NCI-H1436 (cell line): ENCODE measurements at regions not wholly inside any gene's neighbourhood (a gene's known extent, or its start where the extent isn't known, plus 50 kb on each side); places are given as distances from the start of the nearest gene placed in this dataset.

Experiments
- DNase-seq: peaks from one replicate; lab custom pipeline; 2025; lab: John Stamatoyannopoulos, UW

- DNase-seq: no peak
Observed at GRCh38 chr21:24336491-24336890, 1270.8 kb downstream of the MRPL39 start.

GRCh38 chr21:24323536-24323935 lies 1283.7 kb downstream of the MRPL39 start:
- DNase-seq: no peak

- no peak for DNase-seq
Observed at GRCh38 chr21:24316277-24316922, 1290.9 kb downstream of the MRPL39 start.

GRCh38 chr21:24310788-24311187 lies 1296.5 kb downstream of the MRPL39 start:
- DNase-seq: no peak

- no peak for DNase-seq
Observed at GRCh38 chr21:24308183-24308582, 1299.1 kb downstream of the MRPL39 start.

GRCh38 chr21:24302400-24302799 lies 1304.9 kb downstream of the MRPL39 start:
- DNase-seq: no peak

- DNase-seq: no peak
Observed at GRCh38 chr21:24298040-24298439, 1309.2 kb downstream of the MRPL39 start.

GRCh38 chr21:24294171-24294570 lies 1313.1 kb downstream of the MRPL39 start:
- no peak for DNase-seq

- peak; percentile 74 for DNase-seq
Observed at GRCh38 chr21:24290151-24290833, 1317.0 kb downstream of the MRPL39 start.

- DNase-seq: peak; percentile 78
Observed at GRCh38 chr21:24289539-24289938, 1317.7 kb downstream of the MRPL39 start.

GRCh38 chr21:24280596-24280995 lies 1326.7 kb downstream of the MRPL39 start:
- no peak for DNase-seq

- DNase-seq: no peak
Observed at GRCh38 chr21:24278711-24279110, 1328.6 kb downstream of the MRPL39 start.

GRCh38 chr21:24276204-24276603 lies 1331.1 kb downstream of the MRPL39 start:
- DNase-seq: peak; percentile 23

- DNase-seq: no peak
Observed at GRCh38 chr21:24275616-24276015, 1331.7 kb downstream of the MRPL39 start.

- no peak for DNase-seq
Observed at GRCh38 chr21:24272521-24272938, 1334.8 kb downstream of the MRPL39 start.

GRCh38 chr21:24265987-24266386 lies 1341.3 kb downstream of the MRPL39 start:
- DNase-seq: no peak

- no peak for DNase-seq
Observed at GRCh38 chr21:24260751-24261150, 1346.5 kb downstream of the MRPL39 start.

- DNase-seq: no peak
Observed at GRCh38 chr21:24259241-24259640, 1348.0 kb downstream of the MRPL39 start.

GRCh38 chr21:24255591-24255990 lies 1351.7 kb downstream of the MRPL39 start:
- no peak for DNase-seq

GRCh38 chr21:24225431-24225830 lies 1381.8 kb downstream of the MRPL39 start:
- DNase-seq: no peak

GRCh38 chr21:24224422-24224821 lies 1382.9 kb downstream of the MRPL39 start:
- DNase-seq: peak; percentile 3

GRCh38 chr21:24223624-24224023 lies 1383.7 kb downstream of the MRPL39 start:
- no peak for DNase-seq

- DNase-seq: no peak
Observed at GRCh38 chr21:24222676-24223075, 1384.6 kb downstream of the MRPL39 start.

GRCh38 chr21:24220446-24220845 lies 1386.8 kb downstream of the MRPL39 start:
- no peak for DNase-seq
